DMS53 (cell line): ENCODE measurements at regions not wholly inside any gene's neighbourhood (a gene's known extent, or its start where the extent isn't known, plus 50 kb on each side); places are given as distances from the start of the nearest gene placed in this dataset.

Experiments
- DNase-seq: peaks from one replicate; lab custom pipeline; 2025; lab: John Stamatoyannopoulos, UW

GRCh38 chr12:75564398-75564797 lies 53.0 kb upstream of the KRR1 start:
- no peak for DNase-seq

GRCh38 chr12:75563351-75563750 lies 51.9 kb upstream of the KRR1 start:
- no peak for DNase-seq

DNA sequence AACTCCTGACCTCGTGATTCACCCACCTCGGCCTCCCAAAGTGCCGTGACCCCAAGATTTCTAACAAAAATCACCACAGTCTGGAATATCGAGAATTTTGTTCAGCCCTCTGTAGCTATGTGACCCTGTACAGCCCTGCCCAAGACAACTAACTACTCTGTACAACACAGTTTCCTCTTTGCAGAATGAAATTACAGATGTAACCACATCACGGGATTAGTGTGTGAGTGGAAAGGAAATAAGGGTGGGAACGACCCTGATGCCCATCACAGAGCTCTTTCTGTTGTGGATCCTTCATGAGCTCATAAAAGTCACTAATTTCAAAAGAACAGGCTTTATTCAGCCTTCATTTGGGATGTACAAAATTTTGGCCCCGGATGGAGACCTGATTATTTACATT lies 50.5 kb upstream of the KRR1 start:
- DNase-seq = no peak
